ENCODE measurements at regions not wholly inside any gene's neighbourhood (a gene's known extent, or its start where the extent isn't known, plus 50 kb on each side); places are given as distances from the start of the nearest gene placed in this dataset.

GRCh38 chr20:24406251-24406650, 63.2 kb upstream of the SYNDIG1 start:
- intact Hi-C loops (cut with micrococcal nuclease; ENCODE audit: unreplicated experiment) = no loop called here
- Histone ChIP-seq H4K20me1 (ENCODE audit: insufficient read depth) (no peaks in the 10 kb centered on the region), H3K4me3 (no peak overlapping the region), H3K27me3 (ENCODE audit: insufficient read depth, low read depth) (no peaks in the 10 kb centered on the region; the same call in 1 of the 2 replicates), H3K4me2 (no peak overlapping the region), H3F3A (ENCODE audit: insufficient read depth, low read depth) (no peaks in the 10 kb centered on the region), H2AFZ (no peak overlapping the region), H3K27ac (no peak overlapping the region), H3K79me2 (ENCODE audit: low read depth) (no peaks in the 10 kb centered on the region), H3K36me3 (ENCODE audit: low read depth) (no peaks in the 10 kb centered on the region), H3K9me3 (ENCODE audit: insufficient read depth, low read depth) (no peaks in the 10 kb centered on the region), H3K9me2 (ENCODE audit: insufficient read depth) (no peaks in the 10 kb centered on the region; the same call in 1 of the 2 replicates), H3K4me1 (replicated peaks; ENCODE audit: insufficient read depth) (no peaks in the 10 kb centered on the region)
- DNase-seq = no peak
- no peak for TF ChIP-seq CTCF (conservative IDR thresholded peaks at IDR 0.05)
- TF ChIP-seq EZH2 (IDR thresholded peaks at IDR 0.05; ENCODE audit: low read depth) = no peak
- ChIA-PET CTCF (no interaction called here), POLR2A (ENCODE audit: unreplicated experiment) (no interaction called here)
- BruUV-seq (replicated peaks) = no TSS peak

GRCh38 chr20:24405810-24406209, 63.6 kb upstream of the SYNDIG1 start:
- intact Hi-C loops (cut with micrococcal nuclease; ENCODE audit: unreplicated experiment) = no loop called here
- no peaks in the 10 kb centered on the region for H3K36me3 ChIP-seq (ENCODE audit: low read depth)
- H2AFZ ChIP-seq = no peak overlapping the region
- H3K4me2 ChIP-seq = no peak overlapping the region
- no peaks in the 10 kb centered on the region for H3K79me2 ChIP-seq (ENCODE audit: low read depth)
- ChIA-PET CTCF (no interaction called here), POLR2A (ENCODE audit: unreplicated experiment) (no interaction called here)
- H3F3A ChIP-seq (ENCODE audit: insufficient read depth, low read depth) = no peaks in the 10 kb centered on the region
- no peaks in the 10 kb centered on the region for H3K9me3 ChIP-seq (ENCODE audit: insufficient read depth, low read depth)
- no TSS peak for BruUV-seq (replicated peaks)
- no peaks in the 10 kb centered on the region; the same call in 1 of the 2 replicates for H3K27me3 ChIP-seq (ENCODE audit: insufficient read depth, low read depth)
- no peak overlapping the region for H3K4me3 ChIP-seq
- H4K20me1 ChIP-seq (ENCODE audit: insufficient read depth) = no peaks in the 10 kb centered on the region
- H3K27ac ChIP-seq = no peak overlapping the region
- DNase-seq = no peak
- H3K4me1 ChIP-seq (replicated peaks; ENCODE audit: insufficient read depth) = no peaks in the 10 kb centered on the region
- no peaks in the 10 kb centered on the region; the same call in 1 of the 2 replicates for H3K9me2 ChIP-seq (ENCODE audit: insufficient read depth)
- TF ChIP-seq CTCF (conservative IDR thresholded peaks at IDR 0.05) (no peak), EZH2 (IDR thresholded peaks at IDR 0.05; ENCODE audit: low read depth) (no peak)

- Histone ChIP-seq H3F3A (ENCODE audit: insufficient read depth, low read depth) (no peaks in the 10 kb centered on the region), H3K4me1 (replicated peaks; ENCODE audit: insufficient read depth) (no peaks in the 10 kb centered on the region), H3K36me3 (ENCODE audit: low read depth) (no peaks in the 10 kb centered on the region), H3K27ac (no peak overlapping the region), H3K4me2 (no peak overlapping the region), H3K9me2 (ENCODE audit: insufficient read depth) (no peaks in the 10 kb centered on the region), H3K79me2 (ENCODE audit: low read depth) (no peaks in the 10 kb centered on the region), H2AFZ (no peak overlapping the region), H3K9me3 (ENCODE audit: insufficient read depth, low read depth) (no peaks in the 10 kb centered on the region), H4K20me1 (ENCODE audit: insufficient read depth) (no peaks in the 10 kb centered on the region), H3K27me3 (ENCODE audit: insufficient read depth, low read depth) (no peaks in the 10 kb centered on the region), H3K4me3 (no peak overlapping the region)
- BruUV-seq (replicated peaks) = no TSS peak
- intact Hi-C loops (cut with micrococcal nuclease; ENCODE audit: unreplicated experiment) = no loop called here
- TF ChIP-seq EZH2 (IDR thresholded peaks at IDR 0.05; ENCODE audit: low read depth) (no peak), CTCF (conservative IDR thresholded peaks at IDR 0.05) (no peak)
- POLR2A ChIA-PET (ENCODE audit: unreplicated experiment) = no interaction called here
- CTCF ChIA-PET = no interaction called here
- no peak for DNase-seq
These were observed 66.0 kb upstream of the SYNDIG1 start for GRCh38 chr20:24403406-24403805.
